ENCODE measurements at regions not wholly inside any gene's neighbourhood (a gene's known extent, or its start where the extent isn't known, plus 50 kb on each side); places are given as distances from the start of the nearest gene placed in this dataset.

- TF ChIP-seq ZNF704 (CRISPR knock-in tag; IDR thresholded peaks at IDR 0.05; ENCODE audit: borderline replicate concordance): no peak
- TF ChIP-seq GZF1 (CRISPR knock-in tag; IDR thresholded peaks at IDR 0.05): no peak
- no peak for TF ChIP-seq ZNF10 (CRISPR knock-in tag; IDR thresholded peaks at IDR 0.05; ENCODE audit: borderline replicate concordance, low read depth)
- TF ChIP-seq MAFK (conservative IDR thresholded peaks at IDR 0.05 in 1 of 2, IDR thresholded peaks at IDR 0.05 in 1 of 2; ENCODE audit: low read length in 2 of 2): no peak
- no peak for TF ChIP-seq MXI1 (IDR thresholded peaks at IDR 0.05; ENCODE audit: borderline replicate concordance, low read depth, low read length)
These were observed 307.5 kb upstream of the UBE2E2 start (continued) for GRCh38 chr3:22895671-22896070.

- Histone ChIP-seq H3K9me3 (ENCODE audit: low read length) (peaks cover 20% of the 10 kb centered on the region), H3K36me3 (replicated peaks in 1 of 2; ENCODE audit: control insufficient read depth in 1 of 2, insufficient read depth in 2 of 2, low read length in 2 of 2) (no peaks in the 10 kb centered on the region), H3K27me3 (ENCODE audit: control insufficient read depth in 1 of 2, insufficient read depth in 2 of 2, low read length in 2 of 2) (no peaks in the 10 kb centered on the region), H3K4me1 (ENCODE audit: insufficient read depth, low read length) (no peaks in the 10 kb centered on the region), H3K4me2 (ENCODE audit: low read depth, low read length) (no peak overlapping the region), H4K20me1 (ENCODE audit: insufficient read depth, low read length) (no peaks in the 10 kb centered on the region), H3K4me3 (replicated peaks in 1 of 3; ENCODE audit: insufficient read depth in 1 of 3, low read depth in 2 of 3, low read length in 3 of 3) (no peak overlapping the region), H2AFZ (ENCODE audit: low read length) (no peak overlapping the region), H3K9ac (ENCODE audit: insufficient read depth, low read depth, low read length) (no peak overlapping the region), H3K79me2 (ENCODE audit: insufficient read depth, low read length) (no peaks in the 10 kb centered on the region), H3K27ac (ENCODE audit: extremely low read length, insufficient read depth, low read length) (no peak overlapping the region)
- DNase-seq (ENCODE audit: low spot score) (no peak), ATAC-seq (no peak), FAIRE-seq (no peak)
- 41% methylated on average over 1 of the region's 1 CpG for WGBS (ENCODE audit: low lambda C conversion rate)
- intact Hi-C loops (cut with micrococcal nuclease; ENCODE audit: unreplicated experiment): no loop called here
- ChIA-PET POLR2A (no interaction called here), CTCF (ENCODE audit: low intra/inter-chr PET ratio, low total read pairs) (no interaction called here)
- BruUV-seq (replicated peaks): no TSS peak
- in situ Hi-C loops (cut with HindIII; ENCODE audit: extremely low pct_ligation_motif_present, low pct_unique_long_range_greater_than_20kb): no loop called here
- TF ChIP-seq ZBTB1 (CRISPR knock-in tag; IDR thresholded peaks at IDR 0.05; ENCODE audit: borderline replicate concordance) (no peak), HNRNPLL (IDR thresholded peaks at IDR 0.05; ENCODE audit: low read depth, low read length, poor library complexity, severe bottlenecking) (no peak), ZNF121 (CRISPR knock-in tag; IDR thresholded peaks at IDR 0.05) (no peak), IKZF4 (CRISPR knock-in tag; IDR thresholded peaks at IDR 0.05; ENCODE audit: borderline replicate concordance, low read depth, not compliant biosample characterization) (no peak), ARNT (IDR thresholded peaks at IDR 0.05) (no peak), KLF15 (CRISPR knock-in tag; IDR thresholded peaks at IDR 0.05; ENCODE audit: borderline replicate concordance) (no peak), GATAD1 (CRISPR knock-in tag; IDR thresholded peaks at IDR 0.05) (no peak), JUN (CRISPR knock-in tag; IDR thresholded peaks at IDR 0.05) (no peak), ZNF12 (CRISPR knock-in tag; IDR thresholded peaks at IDR 0.05) (no peak), ZFP91 (CRISPR knock-in tag; IDR thresholded peaks at IDR 0.05; ENCODE audit: borderline replicate concordance) (no peak), ARID2 (CRISPR knock-in tag; IDR thresholded peaks at IDR 0.05; ENCODE audit: borderline replicate concordance) (no peak), ERF (CRISPR knock-in tag; IDR thresholded peaks at IDR 0.05) (no peak)
These were observed 304.6 kb upstream of the UBE2E2 start for GRCh38 chr3:22898558-22898957.

Measured in HepG2 (cell line).